GM23338 (cell line): ENCODE measurements at regions not wholly inside any gene's neighbourhood (a gene's known extent, or its start where the extent isn't known, plus 50 kb on each side); places are given as distances from the start of the nearest gene placed in this dataset.
"Not testable (repeated sequence)": the region's sequence is repeated elsewhere in the genome, so short reads cannot be mapped to it uniquely, and the experiment has no call there.

Experiments used
- ATAC-seq: fragments of 200-7000 bp; cut with Tn5 transposase; 3 replicates; pipeline ENCODE4 v1.9.1; 2020
- DNase-seq: peaks from one replicate; pipeline ENCODE4 v3.0.0-alpha.2; 2015; ENCODE audit warnings: low spot score
- H2AFZ ChIP-seq: fragments of 200-600 bp; sonication (generic); 2 replicates; pipeline ENCODE4 v1.8.0; 2016; ENCODE audit warnings: antibody characterized with exemption, mild to moderate bottlenecking, moderate library complexity
- H3F3A ChIP-seq: fragments of 200-600 bp; sonication (generic); replicated peaks from 2 replicates; pipeline ENCODE4 v1.8.0; 2017; ENCODE audit warnings: antibody characterized with exemption, mixed run types, low read depth
- H3K27ac ChIP-seq: fragments of 200-600 bp; sonication (generic); 2 replicates; pipeline ENCODE4 v1.6.1; 2016; ENCODE audit warnings: low read depth
- H3K27me3 ChIP-seq: fragments of 200-600 bp; sonication (generic); 2 replicates; pipeline ENCODE4 v1.8.0; 2016; ENCODE audit warnings: mild to moderate bottlenecking, mixed run types, moderate library complexity; ENCODE audit not compliant: insufficient read depth
- H3K36me3 ChIP-seq: fragments of 200-600 bp; sonication (generic); 2 replicates; pipeline ENCODE4 v1.8.0; 2016; ENCODE audit warnings: mild to moderate bottlenecking; ENCODE audit not compliant: insufficient read depth
- H3K4me1 ChIP-seq: fragments of 200-600 bp; sonication (generic); 2 replicates; pipeline ENCODE4 v1.8.0; 2016; ENCODE audit warnings: mild to moderate bottlenecking, moderate library complexity; ENCODE audit not compliant: insufficient read depth
- H3K4me2 ChIP-seq: fragments of 200-600 bp; sonication (generic); 2 replicates; pipeline ENCODE4 v1.7.1; 2017; ENCODE audit warnings: mixed run types
- H3K4me3 ChIP-seq: fragments of 200-600 bp; sonication (generic); 2 replicates; pipeline ENCODE4 v1.6.1; 2016; ENCODE audit warnings: mixed run types
- H3K79me2 ChIP-seq: fragments of 200-600 bp; sonication (generic); replicated peaks from 2 replicates; pipeline ENCODE4 v1.8.0; 2017; ENCODE audit warnings: mild to moderate bottlenecking; ENCODE audit not compliant: insufficient read depth
- H3K9me2 ChIP-seq: fragments of 200-600 bp; sonication (generic); 2 replicates; pipeline ENCODE4 v1.8.0; 2017; ENCODE audit not compliant: insufficient read depth
- H4K20me1 ChIP-seq: fragments of 200-600 bp; sonication (generic); replicated peaks from 2 replicates; pipeline ENCODE4 v1.8.0; 2017; ENCODE audit warnings: mild to moderate bottlenecking; ENCODE audit not compliant: insufficient read depth
- H3K27ac Mint-ChIP-seq: 2 replicates; pipeline ENCODE4 v1.8.0; 2020; ENCODE audit warnings: inconsistent platforms, mild to moderate bottlenecking, moderate library complexity, mixed read lengths
- H3K27me3 Mint-ChIP-seq: 3 replicates; pipeline ENCODE4 v1.8.0; 2022; ENCODE audit warnings: low read depth, mild to moderate bottlenecking, moderate library complexity, mixed read lengths, inconsistent platforms; ENCODE audit not compliant: insufficient read depth, poor library complexity
- H3K36me3 Mint-ChIP-seq: 3 replicates; pipeline ENCODE4 v1.8.0; 2021; ENCODE audit warnings: low read depth, mild to moderate bottlenecking, inconsistent platforms, moderate library complexity, mixed read lengths
- H3K4me1 Mint-ChIP-seq: 3 replicates; pipeline ENCODE4 v1.8.0; 2020; ENCODE audit warnings: mild to moderate bottlenecking, inconsistent platforms, mixed read lengths
- H3K4me3 Mint-ChIP-seq: 3 replicates; pipeline ENCODE4 v1.8.0; 2021; ENCODE audit warnings: moderate library complexity, mild to moderate bottlenecking, inconsistent platforms, mixed read lengths
- H3K9me3 Mint-ChIP-seq: 3 replicates; pipeline ENCODE4 v1.8.0; 2020; ENCODE audit warnings: moderate library complexity, mild to moderate bottlenecking, inconsistent platforms, mixed read lengths
- CREB1 ChIP-seq: fragments of 250-450 bp; sonication (Bioruptor Pico); IDR thresholded peaks from 2 replicates; pipeline ENCODE4 v1.5.0; 2020; ENCODE audit warnings: low read depth, mild to moderate bottlenecking, moderate library complexity
- CTCF ChIP-seq, 2 experiments: fragments of 200-600 bp in 1 of 2; sonication (generic) in 1 of 2; conservative IDR thresholded peaks; 2 replicates each; pipeline versions ENCODE4 v1.5.1 to v1.6.1; 2016 to 2017; ENCODE audit warnings: antibody characterized with exemption in 2 of 2, low read depth in 2 of 2, mild to moderate bottlenecking in 2 of 2, moderate library complexity in 1 of 2
- EZH2phosphoT487 ChIP-seq: fragments of 200-600 bp; sonication (generic); IDR thresholded peaks from one replicate; pipeline ENCODE4 v1.8.1; 2018; ENCODE audit warnings: antibody characterized with exemption; ENCODE audit not compliant: unreplicated experiment
- NANOG ChIP-seq: IDR thresholded peaks from 2 replicates; pipeline ENCODE4 v1.6.1; 2016; ENCODE audit warnings: antibody characterized with exemption, borderline replicate concordance
- REST ChIP-seq: IDR thresholded peaks from one replicate; pipeline ENCODE4 v1.6.1; 2018; ENCODE audit warnings: antibody characterized with exemption; ENCODE audit not compliant: unreplicated experiment
- STAT1 ChIP-seq: IDR thresholded peaks from one replicate; pipeline ENCODE4 v1.6.1; 2016; ENCODE audit warnings: antibody characterized with exemption; ENCODE audit not compliant: unreplicated experiment
- ZNF114 ChIP-seq: fragments of 250-450 bp; sonication (Bioruptor Pico); IDR thresholded peaks from 2 replicates; pipeline ENCODE4 v1.5.0; 2020; ENCODE audit warnings: mild to moderate bottlenecking, moderate library complexity

- H3K9me2 ChIP-seq, result no peaks in the 10 kb centered on the region
- H3K27ac ChIP-seq, result no peak overlapping the region
- no peaks in the 10 kb centered on the region for H3K27me3 ChIP-seq
- no peak overlapping the region for H3K4me2 ChIP-seq
- H3K36me3 Mint-ChIP-seq, result peaks cover 18% of the 10 kb centered on the region
- no peaks in the 10 kb centered on the region for H3K79me2 ChIP-seq
- ATAC-seq (no peak), DNase-seq (no peak)
- H3K36me3 ChIP-seq, result peaks cover 39% of the 10 kb centered on the region
- H3K4me1 Mint-ChIP-seq, result no peaks in the 10 kb centered on the region
- no peaks in the 10 kb centered on the region for H3K4me1 ChIP-seq
- no peak overlapping the region for H3K4me3 Mint-ChIP-seq
- H3K27ac Mint-ChIP-seq, result no peak overlapping the region
- H3K4me3 ChIP-seq, result peak overlapping the region; percentile 34; the same call in 1 of the 2 replicates
- peaks cover 42% of the 10 kb centered on the region for H3K27me3 Mint-ChIP-seq
- no peak overlapping the region for H2AFZ ChIP-seq
- no peaks in the 10 kb centered on the region for H3K9me3 Mint-ChIP-seq
- H3F3A ChIP-seq, result peaks cover 8% of the 10 kb centered on the region; the same call in 1 of the 2 replicates
- H4K20me1 ChIP-seq, result no peaks in the 10 kb centered on the region
- TF ChIP-seq ZNF114 (CRISPR knock-in tag) (no peak), CREB1 (no peak)
Observed at GRCh38 chr2:89837962-89838625, 1146.6 kb downstream of the RPIA start.

GRCh38 chr2:89840175-89840574 lies 1148.7 kb downstream of the RPIA start:
- not testable (repeated sequence) for H3K4me2 ChIP-seq, H2AFZ ChIP-seq, H3K4me3 ChIP-seq, H3K4me1 ChIP-seq, ATAC-seq, H3K4me3 Mint-ChIP-seq, H3K27me3 ChIP-seq, H3K9me2 ChIP-seq, H3F3A ChIP-seq, H3K4me1 Mint-ChIP-seq, H3K27ac ChIP-seq, H3K27ac Mint-ChIP-seq, H4K20me1 ChIP-seq, H3K79me2 ChIP-seq
- DNase-seq, result peak; percentile 2
- Mint-ChIP-seq H3K27me3 (peaks cover 38% of the 10 kb centered on the region), H3K36me3 (peaks cover 29% of the 10 kb centered on the region), H3K9me3 (peaks cover 19% of the 10 kb centered on the region; the same call in 2 of the 3 replicates)
- H3K36me3 ChIP-seq, result peaks cover 50% of the 10 kb centered on the region

GRCh38 chr2:89840781-89841475 lies 1149.5 kb downstream of the RPIA start:
- not testable (repeated sequence) for H3F3A ChIP-seq, H3K4me1 ChIP-seq, H3K27ac Mint-ChIP-seq, DNase-seq, H3K9me2 ChIP-seq, H3K27ac ChIP-seq, ATAC-seq, H3K4me3 Mint-ChIP-seq, H3K79me2 ChIP-seq, H4K20me1 ChIP-seq, H3K4me2 ChIP-seq, H2AFZ ChIP-seq, H3K4me1 Mint-ChIP-seq, H3K4me3 ChIP-seq, H3K27me3 ChIP-seq
- Mint-ChIP-seq H3K27me3 (peaks cover 32% of the 10 kb centered on the region), H3K36me3 (peaks cover 36% of the 10 kb centered on the region), H3K9me3 (peaks cover 27% of the 10 kb centered on the region; the same call in 2 of the 3 replicates)
- peaks cover 56% of the 10 kb centered on the region for H3K36me3 ChIP-seq

GRCh38 chr2:89841476-89841840 lies 1150.0 kb downstream of the RPIA start:
- Histone ChIP-seq H3K4me1 (no peaks in the 10 kb centered on the region), H3K4me3 (no peak overlapping the region), H3K79me2 (no peaks in the 10 kb centered on the region), H3K27ac (no peak overlapping the region), H3F3A (peaks cover 8% of the 10 kb centered on the region; the same call in 1 of the 2 replicates), H4K20me1 (no peaks in the 10 kb centered on the region), H3K36me3 (peaks cover 56% of the 10 kb centered on the region), H3K27me3 (no peaks in the 10 kb centered on the region), H2AFZ (no peak overlapping the region), H3K9me2 (no peaks in the 10 kb centered on the region), H3K4me2 (no peak overlapping the region)
- DNase-seq, result no peak
- Mint-ChIP-seq H3K27me3 (peaks cover 27% of the 10 kb centered on the region), H3K4me1 (no peaks in the 10 kb centered on the region), H3K27ac (no peak overlapping the region), H3K9me3 (peaks cover 32% of the 10 kb centered on the region; the same call in 2 of the 3 replicates), H3K36me3 (peaks cover 37% of the 10 kb centered on the region), H3K4me3 (no peak overlapping the region)
- no peak for ATAC-seq
- TF ChIP-seq STAT1, result no peak
- TF ChIP-seq NANOG, result no peak
- no peak for TF ChIP-seq EZH2phosphoT487
- no peak for TF ChIP-seq REST
- no peak for TF ChIP-seq CTCF (conservative IDR thresholded peaks at IDR 0.05; ENCODE audit: low read depth in 2 of 2)
